H1 (cell line): ENCODE measurements at regions not wholly inside any gene's neighbourhood (a gene's known extent, or its start where the extent isn't known, plus 50 kb on each side); places are given as distances from the start of the nearest gene placed in this dataset.

Experiments
- CTCF ChIA-PET: fragments of 300-600 bp; sonication (Branson Sonifier 250); formaldehyde crosslinking; loops from one replicate; lab custom pipeline; 2021; ENCODE audit not compliant: partially characterized antibody; lab: Charles Lee
- POLR2A ChIA-PET: fragments of 300-600 bp; sonication (Branson Sonifier 250); formaldehyde crosslinking; loops from one replicate; lab custom pipeline; 2021; ENCODE audit warnings: inconsistent platforms; ENCODE audit not compliant: partially characterized antibody; lab: Charles Lee
- DNase-seq, 2 experiments: peaks; one replicate each; pipeline versions ENCODE4 v3.0.0 to v3.0.0-alpha.2; 2010 to 2022; ENCODE audit warnings: low spot score in 2 of 2, low read depth in 1 of 2, mixed read lengths in 1 of 2
- FAIRE-seq: peaks from 2 replicates; lab custom pipeline; 2011; peaks lifted over from hg19 to GRCh38; lab: Jason Lieb, UNC
- H2AFZ ChIP-seq: 2 replicates; pipeline ENCODE4 v1.8.1; 2012; ENCODE audit warnings: low read length, inconsistent platforms
- H2AK5ac ChIP-seq: 2 replicates; pipeline ENCODE4 v1.6.1; 2013; ENCODE audit warnings: low read depth, low read length
- H2BK120ac ChIP-seq: replicated peaks from 2 replicates; pipeline ENCODE3; 2013; ENCODE audit warnings: low read depth, low read length, inconsistent platforms
- H2BK12ac ChIP-seq: 2 replicates; pipeline ENCODE4 v1.6.1; 2013; ENCODE audit warnings: low read depth, low read length
- H2BK15ac ChIP-seq: 2 replicates; pipeline ENCODE4 v1.6.1; 2013; ENCODE audit warnings: low read length
- H2BK20ac ChIP-seq: 2 replicates; pipeline ENCODE4 v1.6.1; 2013; ENCODE audit warnings: low read length
- H2BK5ac ChIP-seq: 2 replicates; pipeline ENCODE4 v1.6.1; 2013; ENCODE audit warnings: low read depth, low read length
- H3K14ac ChIP-seq: 2 replicates; pipeline ENCODE4 v1.6.1; 2013; ENCODE audit warnings: inconsistent platforms; ENCODE audit not compliant: insufficient read length
- H3K18ac ChIP-seq: 2 replicates; pipeline ENCODE4 v1.6.1; 2013; ENCODE audit warnings: low read length; ENCODE audit errors: extremely low read depth
- H3K23ac ChIP-seq: 2 replicates; pipeline ENCODE4 v1.6.1; 2013; ENCODE audit warnings: inconsistent platforms; ENCODE audit not compliant: insufficient read length
- H3K23me2 ChIP-seq: 2 replicates; pipeline ENCODE4 v1.6.1; 2013; ENCODE audit warnings: low read depth, low read length
- H3K27ac ChIP-seq: 2 replicates; pipeline ENCODE4 v1.6.1; 2011; ENCODE audit warnings: low read depth, low read length, inconsistent platforms
- H3K27me3 ChIP-seq, 4 experiments: replicated peaks in 1 of 4; 1 replicate in 1 of 4; 2 replicates in 3 of 4; pipeline versions ENCODE4 v1.6.1 to v1.8.1; 2011 to 2013; ENCODE audit warnings: low read length in 3 of 4, mild to moderate bottlenecking in 3 of 4, inconsistent platforms in 2 of 4, mixed read lengths in 2 of 4, moderate library complexity in 1 of 4; ENCODE audit not compliant: control insufficient read depth in 3 of 4, insufficient read depth in 3 of 4; ENCODE audit errors: extremely low read depth in 1 of 4
- H3K36me3 ChIP-seq, 4 experiments: 2 replicates each; pipeline versions ENCODE4 v1.6.1 to v1.8.1; 2011 to 2013; ENCODE audit warnings: mild to moderate bottlenecking in 4 of 4, low read length in 3 of 4, moderate library complexity in 2 of 4, control low read depth in 1 of 4, inconsistent platforms in 1 of 4; ENCODE audit not compliant: insufficient read depth in 4 of 4, control insufficient read depth in 2 of 4
- H3K4ac ChIP-seq: replicated peaks from 2 replicates; pipeline ENCODE3; 2013; ENCODE audit warnings: low read length, low read depth, mixed read lengths, inconsistent platforms; ENCODE audit not compliant: insufficient read length
- H3K4me1 ChIP-seq, 4 experiments: replicated peaks in 1 of 4; 1 replicate in 1 of 4; 2 replicates in 3 of 4; pipeline versions ENCODE4 v1.6.1 to v1.8.1; 2011 to 2013; ENCODE audit warnings: low read length in 3 of 4, inconsistent platforms in 2 of 4, mixed read lengths in 1 of 4; ENCODE audit not compliant: insufficient read depth in 4 of 4, control insufficient read depth in 3 of 4
- H3K4me2 ChIP-seq, 2 experiments: 2 replicates each; pipeline versions ENCODE4 v1.6.1 to v1.8.1; 2011 to 2013; ENCODE audit warnings: low read depth in 2 of 2, low read length in 2 of 2, control low read depth in 1 of 2, inconsistent platforms in 1 of 2, mild to moderate bottlenecking in 1 of 2; ENCODE audit not compliant: insufficient read depth in 1 of 2
- H3K4me3 ChIP-seq, 4 experiments: fragments of 200-600, 300-600 bp in 1 of 4; sonication (generic), shearing (Covaris generic), sonication (Bioruptor Twin) in 1 of 4; 2 replicates each; pipeline versions ENCODE4 v1.5.1 to v1.8.1; 2011 to 2016; ENCODE audit warnings: low read length in 4 of 4, low read depth in 3 of 4, control low read depth in 2 of 4, inconsistent platforms in 2 of 4, mild to moderate bottlenecking in 2 of 4, mixed read lengths in 1 of 4, moderate library complexity in 1 of 4; ENCODE audit not compliant: insufficient read depth in 2 of 4; ENCODE audit errors: extremely low read depth in 1 of 4
- H3K56ac ChIP-seq: replicated peaks from 2 replicates; pipeline ENCODE3; 2013; ENCODE audit warnings: low read depth, mild to moderate bottlenecking, mixed read lengths, low read length, inconsistent platforms; ENCODE audit not compliant: insufficient read length
- H3K79me1 ChIP-seq: 2 replicates; pipeline ENCODE4 v1.6.1; 2013; ENCODE audit warnings: low read depth, low read length, control low read depth
- H3K79me2 ChIP-seq, 2 experiments: 2 replicates each; pipeline versions ENCODE4 v1.6.1 to v1.8.1; 2012 to 2013; ENCODE audit warnings: low read length in 2 of 2, mild to moderate bottlenecking in 2 of 2, inconsistent platforms in 1 of 2; ENCODE audit not compliant: insufficient read depth in 2 of 2, control insufficient read depth in 1 of 2
- H3K9ac ChIP-seq, 4 experiments: replicated peaks in 1 of 4; 1 replicate in 1 of 4; 2 replicates in 3 of 4; pipeline versions ENCODE4 v1.6.1 to v1.8.1; 2011 to 2013; ENCODE audit warnings: low read depth in 3 of 4, low read length in 3 of 4, control low read depth in 2 of 4, mild to moderate bottlenecking in 2 of 4, moderate library complexity in 2 of 4, inconsistent platforms in 1 of 4; ENCODE audit errors: extremely low read depth in 1 of 4
- H3K9me3 ChIP-seq, 2 experiments: 2 replicates each; pipeline versions ENCODE4 v1.6.1 to v1.8.1; 2012 to 2013; ENCODE audit warnings: mild to moderate bottlenecking in 2 of 2, moderate library complexity in 2 of 2, control low read depth in 1 of 2, inconsistent platforms in 1 of 2, low read depth in 1 of 2, low read length in 1 of 2, mixed read lengths in 1 of 2; ENCODE audit not compliant: insufficient read depth in 2 of 2
- H4K20me1 ChIP-seq, 2 experiments: replicated peaks in 1 of 2; 2 replicates each; pipeline versions ENCODE3 to v1.8.1; 2011 to 2013; ENCODE audit warnings: inconsistent platforms in 2 of 2, low read length in 2 of 2, mild to moderate bottlenecking in 1 of 2; ENCODE audit not compliant: insufficient read depth in 2 of 2, control insufficient read depth in 1 of 2
- H4K5ac ChIP-seq: 2 replicates; pipeline ENCODE4 v1.6.1; 2013; ENCODE audit warnings: low read length, low read depth, mixed read lengths, inconsistent platforms; ENCODE audit not compliant: insufficient read length
- H4K8ac ChIP-seq: 2 replicates; pipeline ENCODE4 v1.8.0; 2013; ENCODE audit warnings: mild to moderate bottlenecking, moderate library complexity, low read length, inconsistent platforms; ENCODE audit not compliant: insufficient read depth; ENCODE audit errors: extremely low read depth
- H4K91ac ChIP-seq: replicated peaks from 2 replicates; pipeline ENCODE3; 2013; ENCODE audit warnings: low read length, mixed read lengths, inconsistent platforms; ENCODE audit not compliant: insufficient read length
- CBX8 ChIP-seq: fragments of 300-800, 300-1000 bp; sonication (generic); IDR thresholded peaks from 2 replicates; pipeline ENCODE4 v1.7.1; 2016; ENCODE audit warnings: low read depth, low read length, borderline replicate concordance
- JUND ChIP-seq: IDR thresholded peaks from 2 replicates; pipeline ENCODE4 v1.6.1; 2011; ENCODE audit warnings: mild to moderate bottlenecking, improper control_type of control experiment, low read length
- SIX5 ChIP-seq: IDR thresholded peaks from 2 replicates; pipeline ENCODE4 v1.6.1; 2011; ENCODE audit warnings: mild to moderate bottlenecking, low read depth, low read length
- SP2 ChIP-seq: IDR thresholded peaks from 2 replicates; pipeline ENCODE4 v1.6.1; 2012; ENCODE audit warnings: mild to moderate bottlenecking, low read length, inconsistent platforms
- SRF ChIP-seq: IDR thresholded peaks from 2 replicates; pipeline ENCODE4 v1.6.1; 2011; ENCODE audit warnings: mild to moderate bottlenecking, low read depth, low read length, moderate library complexity
- TBP ChIP-seq: IDR thresholded peaks from 2 replicates; pipeline ENCODE4 v1.6.1; 2011; ENCODE audit warnings: low read depth, low read length, improper control_type of control experiment
- WGBS, 2 experiments: shearing (Covaris generic) in 1 of 2; methylation state at CpG; one replicate each; pipeline versions ENCODE4 v1.1.6 to v1.1.7; 2013 to 2015; ENCODE audit warnings: low lambda C conversion rate in 2 of 2, mixed read lengths in 2 of 2, inconsistent platforms in 1 of 2, low coverage in 1 of 2, missing lambda C conversion rate in 1 of 2; ENCODE audit not compliant: insufficient replicate concordance in 2 of 2, insufficient coverage in 1 of 2, insufficient read length in 1 of 2; ENCODE audit errors: extremely low coverage in 1 of 2, missing lambda C conversion rate in 1 of 2; 5-methylcytosine and 5-hydroxymethylcytosine counted together

- Histone ChIP-seq H2BK12ac (no peak overlapping the region), H3K79me2 (peaks cover 0 to 8% of the 10 kb centered on the region in 2 experiments; a peak in 2 of 4 replicates), H4K91ac (no peak overlapping the region), H3K4ac (no peak overlapping the region), H3K27me3 (no peaks in the 10 kb centered on the region), H2BK15ac (no peak overlapping the region), H2AK5ac (no peak overlapping the region), H3K9ac (no peak overlapping the region), H3K18ac (no peak overlapping the region), H3K36me3 (peaks cover 0 to 37% (median 5%) of the 10 kb centered on the region in 4 experiments; a peak in 4 of 8 replicates), H4K8ac (no peak overlapping the region), H3K56ac (no peak overlapping the region)
- DNase-seq = no peak
- no peak for TF ChIP-seq TBP
- no peak for TF ChIP-seq JUND
- no peak for TF ChIP-seq SP2
- TF ChIP-seq SIX5 = no peak
- TF ChIP-seq CBX8 = no peak
- TF ChIP-seq SRF = no peak
- TF ChIP-seq, all 59 proteins: peak for 0
- no peaks in the 10 kb centered on the region for H3K23me2 ChIP-seq
- H2AFZ ChIP-seq = no peak overlapping the region
- FAIRE-seq = no peak
- no peak overlapping the region for H3K14ac ChIP-seq
- H3K79me1 ChIP-seq = no peaks in the 10 kb centered on the region; the same call in 1 of the 2 replicates
- H4K5ac ChIP-seq = no peak overlapping the region
- no peak overlapping the region for H3K4me2 ChIP-seq
- no peak overlapping the region for H3K27ac ChIP-seq
- WGBS, 2 experiments = 89% methylated on average over 5 of the region's 5 CpGs; no CpG with 5 or more reads in 1 of the 2 experiments
- no peak overlapping the region for H3K4me3 ChIP-seq
- ChIA-PET CTCF (no interaction called here), POLR2A (no interaction called here)
- no peak overlapping the region for H2BK120ac ChIP-seq
- H3K9me3 ChIP-seq = peaks cover 21 to 23% of the 10 kb centered on the region in 2 experiments
- peaks cover 3 to 16% (median 11%) of the 10 kb centered on the region in 4 experiments; a peak in 6 of 7 replicates for H3K4me1 ChIP-seq
- no peak overlapping the region for H3K23ac ChIP-seq
- no peak overlapping the region for H2BK20ac ChIP-seq
- no peaks in the 10 kb centered on the region for H4K20me1 ChIP-seq
- no peak overlapping the region for H2BK5ac ChIP-seq
Measured at GRCh38 chr7:50869108-50869725, 86.5 kb upstream of the GRB10 start.
